Chondrocyte (in vitro differentiated cells): ENCODE measurements at regions not wholly inside any gene's neighbourhood (a gene's known extent, or its start where the extent isn't known, plus 50 kb on each side); places are given as distances from the start of the nearest gene placed in this dataset.

Experiments
- DNase-seq: peaks from one replicate; pipeline ENCODE4 v3.0.0; 2021; ENCODE audit warnings: mixed read lengths, low spot score
- H3K27ac Mint-ChIP-seq: one replicate; pipeline ENCODE4 v1.8.0; 2021; ENCODE audit warnings: mild to moderate bottlenecking, moderate library complexity, mixed read lengths; ENCODE audit not compliant: unreplicated experiment
- H3K27me3 Mint-ChIP-seq: 2 replicates; pipeline ENCODE4 v1.8.0; 2021; ENCODE audit warnings: low read depth, mixed read lengths
- H3K36me3 Mint-ChIP-seq: 2 replicates; pipeline ENCODE4 v1.8.0; 2021; ENCODE audit warnings: low read depth, mixed read lengths
- H3K4me1 Mint-ChIP-seq: 2 replicates; pipeline ENCODE4 v1.8.0; 2021; ENCODE audit warnings: low read depth, mild to moderate bottlenecking, mixed read lengths
- H3K4me3 Mint-ChIP-seq: one replicate; pipeline ENCODE4 v1.8.0; 2021; ENCODE audit warnings: mild to moderate bottlenecking, moderate library complexity, mixed read lengths; ENCODE audit not compliant: unreplicated experiment
- H3K9me3 Mint-ChIP-seq: 2 replicates; pipeline ENCODE4 v1.8.0; 2021; ENCODE audit warnings: low read depth, mixed read lengths
- TF ChIP-seq, protein P1 (sequence below): fragments of 200-600 bp; sonication (generic); IDR thresholded peaks from 2 replicates; pipeline ENCODE4 v1.5.0; 2021; ENCODE audit warnings: antibody characterized with exemption, mild to moderate bottlenecking, moderate library complexity

DNA sequence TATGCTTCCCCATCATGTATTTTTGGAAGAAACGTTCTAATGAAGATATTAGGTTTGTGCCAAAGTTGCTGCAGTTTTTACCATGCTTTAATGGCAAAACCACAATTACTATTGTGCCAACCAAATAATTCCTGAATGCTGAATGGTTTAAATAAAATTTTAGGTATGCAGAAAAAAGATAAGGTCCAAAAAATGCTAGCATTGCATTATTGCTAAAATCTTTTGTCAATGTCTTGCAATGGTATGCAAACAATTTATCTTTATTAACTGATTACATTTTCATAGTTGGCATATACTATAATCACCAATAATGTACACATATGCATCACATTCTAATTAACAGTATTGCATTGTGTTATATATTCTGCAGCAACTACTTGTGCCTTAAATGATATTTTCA is 1657.4 kb upstream of the IGFBP7 start:
- Mint-ChIP-seq H3K27me3 (peaks cover 3% of the 10 kb centered on the region), H3K9me3 (no peaks in the 10 kb centered on the region), H3K4me3 (no peak overlapping the region), H3K36me3 (no peaks in the 10 kb centered on the region), H3K27ac (no peak overlapping the region), H3K4me1 (no peaks in the 10 kb centered on the region)
- TF ChIP-seq, protein P1, sequence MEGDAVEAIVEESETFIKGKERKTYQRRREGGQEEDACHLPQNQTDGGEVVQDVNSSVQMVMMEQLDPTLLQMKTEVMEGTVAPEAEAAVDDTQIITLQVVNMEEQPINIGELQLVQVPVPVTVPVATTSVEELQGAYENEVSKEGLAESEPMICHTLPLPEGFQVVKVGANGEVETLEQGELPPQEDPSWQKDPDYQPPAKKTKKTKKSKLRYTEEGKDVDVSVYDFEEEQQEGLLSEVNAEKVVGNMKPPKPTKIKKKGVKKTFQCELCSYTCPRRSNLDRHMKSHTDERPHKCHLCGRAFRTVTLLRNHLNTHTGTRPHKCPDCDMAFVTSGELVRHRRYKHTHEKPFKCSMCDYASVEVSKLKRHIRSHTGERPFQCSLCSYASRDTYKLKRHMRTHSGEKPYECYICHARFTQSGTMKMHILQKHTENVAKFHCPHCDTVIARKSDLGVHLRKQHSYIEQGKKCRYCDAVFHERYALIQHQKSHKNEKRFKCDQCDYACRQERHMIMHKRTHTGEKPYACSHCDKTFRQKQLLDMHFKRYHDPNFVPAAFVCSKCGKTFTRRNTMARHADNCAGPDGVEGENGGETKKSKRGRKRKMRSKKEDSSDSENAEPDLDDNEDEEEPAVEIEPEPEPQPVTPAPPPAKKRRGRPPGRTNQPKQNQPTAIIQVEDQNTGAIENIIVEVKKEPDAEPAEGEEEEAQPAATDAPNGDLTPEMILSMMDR: no peak
- DNase-seq: no peak

DNA sequence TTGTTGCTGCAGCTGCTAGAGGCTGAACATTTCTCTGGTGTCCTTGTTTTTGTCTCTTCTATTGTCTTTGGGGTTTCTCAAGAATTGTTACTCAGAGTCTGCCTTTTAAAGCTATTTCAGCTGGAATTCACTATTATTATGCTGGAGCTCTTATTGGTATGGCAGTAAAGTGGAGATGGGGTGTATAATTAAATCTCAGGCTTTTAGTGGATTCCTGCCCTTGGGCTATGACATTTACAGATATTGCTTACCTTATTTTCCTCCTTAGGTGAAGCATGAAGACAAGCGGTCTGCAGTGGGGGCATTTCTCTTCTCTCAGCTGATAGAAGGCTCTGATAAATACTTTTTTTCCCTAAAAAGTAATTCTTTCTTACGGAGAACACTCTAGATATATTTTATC is 1656.6 kb upstream of the IGFBP7 start:
- H3K9me3 Mint-ChIP-seq: no peaks in the 10 kb centered on the region
- TF ChIP-seq, protein P1: no peak
- no peak for DNase-seq
- H3K4me1 Mint-ChIP-seq: no peaks in the 10 kb centered on the region
- H3K27me3 Mint-ChIP-seq: peaks cover 3% of the 10 kb centered on the region
- no peaks in the 10 kb centered on the region for H3K36me3 Mint-ChIP-seq
- no peak overlapping the region for H3K27ac Mint-ChIP-seq
- H3K4me3 Mint-ChIP-seq: no peak overlapping the region

DNA sequence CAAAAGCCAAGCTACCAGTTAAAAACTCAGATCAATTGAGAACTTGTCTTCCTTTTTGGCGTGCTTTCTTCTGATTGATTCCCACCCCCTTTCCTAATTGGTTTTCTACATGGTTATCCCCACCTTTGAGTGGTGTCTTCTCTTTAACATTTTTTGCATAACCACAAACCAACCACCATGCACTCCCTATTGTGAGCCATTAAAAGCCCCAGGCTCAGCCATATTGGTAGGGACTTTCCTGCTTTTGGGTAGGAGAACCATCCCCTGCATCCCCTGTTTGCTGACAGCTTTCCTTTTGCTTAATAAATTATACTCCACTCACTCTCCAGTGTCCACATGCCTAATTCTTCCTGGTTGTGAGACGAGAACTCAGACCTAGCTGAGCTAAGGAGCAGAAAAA is 1651.4 kb upstream of the IGFBP7 start:
- H3K27ac Mint-ChIP-seq: no peak overlapping the region
- no peaks in the 10 kb centered on the region for H3K4me1 Mint-ChIP-seq
- TF ChIP-seq, protein P1: no peak
- no peak for DNase-seq
- no peak overlapping the region for H3K4me3 Mint-ChIP-seq
- no peaks in the 10 kb centered on the region for H3K9me3 Mint-ChIP-seq
- H3K36me3 Mint-ChIP-seq: no peaks in the 10 kb centered on the region
- H3K27me3 Mint-ChIP-seq: no peaks in the 10 kb centered on the region

DNA sequence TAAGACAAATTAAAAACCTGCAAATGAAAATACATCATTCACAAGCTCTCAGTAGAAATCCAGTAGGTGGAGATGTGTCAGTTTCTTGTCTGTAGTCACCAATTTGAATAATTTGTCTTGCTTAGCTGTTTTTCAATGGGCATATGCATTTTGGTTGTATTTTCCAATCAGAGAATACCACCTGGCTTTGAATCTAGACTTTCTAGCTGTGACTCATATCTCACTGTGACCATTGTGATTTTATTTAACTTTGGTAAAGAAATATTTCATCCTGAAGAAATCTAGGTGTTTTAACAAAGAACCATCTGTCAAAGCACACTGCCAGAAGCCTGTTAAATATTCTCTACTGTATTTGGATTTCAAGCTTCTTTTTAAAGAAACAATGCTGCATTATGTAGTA is 1650.6 kb upstream of the IGFBP7 start:
- Mint-ChIP-seq H3K4me1 (no peaks in the 10 kb centered on the region), H3K4me3 (no peak overlapping the region), H3K27ac (no peak overlapping the region), H3K9me3 (no peaks in the 10 kb centered on the region), H3K36me3 (no peaks in the 10 kb centered on the region), H3K27me3 (no peaks in the 10 kb centered on the region)
- TF ChIP-seq, protein P1: no peak
- no peak for DNase-seq

DNA sequence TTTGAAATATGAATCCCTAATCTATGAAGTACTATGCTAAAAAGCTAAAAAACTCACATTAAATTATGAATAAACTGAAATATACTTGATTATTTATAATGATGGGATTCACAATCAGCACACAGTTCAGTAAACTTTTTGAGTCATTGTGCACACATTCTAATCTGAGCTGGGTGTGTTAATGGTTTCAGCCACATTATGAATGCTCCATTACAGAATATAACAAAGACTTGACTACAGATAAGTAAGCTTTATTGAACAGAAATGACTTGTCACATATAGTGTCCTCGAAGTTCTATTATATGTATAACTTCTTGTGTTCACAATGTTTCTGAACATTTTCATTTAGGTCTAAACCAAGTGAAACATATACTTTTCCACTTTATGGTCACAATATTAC is 1649.9 kb upstream of the IGFBP7 start:
- Mint-ChIP-seq H3K36me3 (no peaks in the 10 kb centered on the region), H3K9me3 (no peaks in the 10 kb centered on the region), H3K4me1 (no peaks in the 10 kb centered on the region), H3K4me3 (no peak overlapping the region), H3K27me3 (no peaks in the 10 kb centered on the region), H3K27ac (no peak overlapping the region)
- TF ChIP-seq, protein P1: no peak
- DNase-seq: no peak
